ENCODE measurements at regions not wholly inside any gene's neighbourhood (a gene's known extent, or its start where the extent isn't known, plus 50 kb on each side); places are given as distances from the start of the nearest gene placed in this dataset.

DNA sequence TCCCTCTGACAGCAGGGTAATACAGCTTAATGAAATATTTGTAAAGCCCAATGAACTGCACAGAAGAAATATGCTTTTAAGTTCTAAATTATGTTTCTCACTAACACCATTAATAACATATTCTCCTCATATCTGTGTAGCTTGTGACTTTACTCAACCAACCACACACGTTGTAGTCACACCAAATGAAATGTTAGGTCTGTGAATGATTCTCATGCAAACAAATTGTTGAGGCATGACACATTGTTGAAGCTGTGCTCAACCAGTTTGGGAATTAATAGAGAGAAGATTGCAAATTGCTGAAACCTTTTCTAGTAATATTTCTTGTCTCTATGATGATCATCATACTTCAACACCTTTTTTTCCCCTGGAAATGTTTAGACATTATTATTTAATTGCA, 645.9 kb downstream of the PCDH7 start:
- H3K27me3 ChIP-seq (replicated peaks; ENCODE audit: insufficient read depth) = no peaks in the 10 kb centered on the region
- no peak overlapping the region for H3K27ac ChIP-seq
- intact Hi-C loops (cut with DNase I) = loop anchor here (10.0 kb wide), 1 partner anchor 651 kb away; no protein-coding TSS in a partner anchor
- no peak for DNase-seq (ENCODE audit: low spot score)
- no peak overlapping the region for H3K4me3 ChIP-seq
- no peaks in the 10 kb centered on the region for H3K36me3 ChIP-seq
- WGBS = 77% methylated on average over 1 of the region's 1 CpG
- no peaks in the 10 kb centered on the region for H3K9me3 ChIP-seq
- TF ChIP-seq, protein P1, sequence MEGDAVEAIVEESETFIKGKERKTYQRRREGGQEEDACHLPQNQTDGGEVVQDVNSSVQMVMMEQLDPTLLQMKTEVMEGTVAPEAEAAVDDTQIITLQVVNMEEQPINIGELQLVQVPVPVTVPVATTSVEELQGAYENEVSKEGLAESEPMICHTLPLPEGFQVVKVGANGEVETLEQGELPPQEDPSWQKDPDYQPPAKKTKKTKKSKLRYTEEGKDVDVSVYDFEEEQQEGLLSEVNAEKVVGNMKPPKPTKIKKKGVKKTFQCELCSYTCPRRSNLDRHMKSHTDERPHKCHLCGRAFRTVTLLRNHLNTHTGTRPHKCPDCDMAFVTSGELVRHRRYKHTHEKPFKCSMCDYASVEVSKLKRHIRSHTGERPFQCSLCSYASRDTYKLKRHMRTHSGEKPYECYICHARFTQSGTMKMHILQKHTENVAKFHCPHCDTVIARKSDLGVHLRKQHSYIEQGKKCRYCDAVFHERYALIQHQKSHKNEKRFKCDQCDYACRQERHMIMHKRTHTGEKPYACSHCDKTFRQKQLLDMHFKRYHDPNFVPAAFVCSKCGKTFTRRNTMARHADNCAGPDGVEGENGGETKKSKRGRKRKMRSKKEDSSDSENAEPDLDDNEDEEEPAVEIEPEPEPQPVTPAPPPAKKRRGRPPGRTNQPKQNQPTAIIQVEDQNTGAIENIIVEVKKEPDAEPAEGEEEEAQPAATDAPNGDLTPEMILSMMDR (IDR thresholded peaks at IDR 0.05) = no peak
- TF ChIP-seq POLR2AphosphoS5 (IDR thresholded peaks at IDR 0.05) (no peak), POLR2A (IDR thresholded peaks at IDR 0.05) (no peak)
- H3K4me1 ChIP-seq (replicated peaks) = no peaks in the 10 kb centered on the region

DNA sequence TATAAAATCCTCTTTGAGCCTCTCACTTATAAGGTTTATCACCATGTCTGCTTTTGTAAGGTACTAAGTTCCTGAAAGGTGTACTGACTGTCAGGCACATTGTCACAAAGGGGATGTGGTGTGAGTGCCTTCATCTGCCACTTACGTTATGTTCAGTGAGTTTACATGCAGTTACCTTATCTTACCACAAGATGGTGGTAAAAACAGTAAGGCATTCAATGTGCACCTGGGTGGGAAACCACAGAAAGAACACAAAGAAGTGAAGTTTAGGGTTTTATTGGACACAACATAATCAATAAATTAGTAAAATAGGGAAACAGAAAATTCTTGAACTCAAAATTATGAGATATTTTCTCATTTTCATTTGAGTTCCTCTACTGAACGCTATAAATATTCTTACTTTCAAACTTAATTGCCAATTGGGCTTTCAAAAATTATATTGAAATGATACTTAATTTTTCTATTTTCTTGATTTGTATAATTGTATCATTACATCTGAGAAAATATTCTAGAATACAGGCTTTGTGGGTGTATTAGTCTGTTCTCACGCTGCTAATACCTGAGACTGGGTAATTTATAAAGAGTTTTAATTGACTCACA, 650.8 kb downstream of the PCDH7 start:
- no peak overlapping the region for H3K4me3 ChIP-seq
- H3K27me3 ChIP-seq (replicated peaks; ENCODE audit: insufficient read depth) = no peaks in the 10 kb centered on the region
- intact Hi-C loops (cut with DNase I) = no loop called here
- H3K36me3 ChIP-seq = no peaks in the 10 kb centered on the region
- H3K4me1 ChIP-seq (replicated peaks) = no peaks in the 10 kb centered on the region
- peak; percentile 14 for DNase-seq (ENCODE audit: low spot score)
- no peak for TF ChIP-seq POLR2AphosphoS5 (IDR thresholded peaks at IDR 0.05)
- TF ChIP-seq, protein P1 (IDR thresholded peaks at IDR 0.05) = peak; percentile 44 to 83 (median 71)
- no peak overlapping the region for H3K27ac ChIP-seq
- 67% methylated on average over 3 of the region's 3 CpGs for WGBS
- no peaks in the 10 kb centered on the region for H3K9me3 ChIP-seq

DNA sequence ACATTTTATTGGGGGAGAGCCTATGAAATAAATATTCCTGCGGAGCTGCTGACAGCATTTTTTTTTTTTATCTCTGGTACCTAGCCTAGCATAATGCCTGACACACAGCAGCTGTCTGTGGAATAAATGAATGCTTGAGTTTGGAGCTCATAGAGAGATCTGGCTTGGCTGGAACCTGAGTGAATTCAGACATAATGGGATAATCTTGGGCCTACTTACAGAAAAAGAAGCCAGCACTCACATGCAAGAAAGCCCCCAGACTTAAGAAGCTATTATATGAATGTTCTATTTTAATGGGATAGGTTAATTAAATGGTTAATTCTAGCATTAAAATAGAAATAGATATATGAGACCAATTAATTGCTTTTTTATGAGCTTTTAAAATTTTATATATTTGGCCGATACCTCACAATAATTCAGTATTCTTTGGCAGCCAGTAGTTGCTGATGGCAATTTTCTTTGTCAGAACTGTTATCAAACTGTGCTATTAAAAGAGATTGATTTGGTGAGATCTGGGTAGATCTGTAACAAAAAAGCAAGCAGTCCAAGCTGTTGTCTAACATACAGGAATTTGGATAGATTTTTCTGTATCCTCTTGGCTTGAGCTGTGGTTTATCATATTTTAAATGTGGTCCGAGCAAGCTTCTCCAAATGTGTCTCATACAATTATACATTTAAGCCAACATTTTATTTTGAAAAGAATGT, 654.2 kb downstream of the PCDH7 start:
- Histone ChIP-seq H3K9me3 (no peaks in the 10 kb centered on the region), H3K27ac (no peak overlapping the region), H3K4me1 (replicated peaks) (no peaks in the 10 kb centered on the region), H3K4me3 (no peak overlapping the region), H3K27me3 (replicated peaks; ENCODE audit: insufficient read depth) (no peaks in the 10 kb centered on the region), H3K36me3 (no peaks in the 10 kb centered on the region)
- intact Hi-C loops (cut with DNase I) = no loop called here
- TF ChIP-seq, protein P1 (IDR thresholded peaks at IDR 0.05) = no peak
- TF ChIP-seq POLR2AphosphoS5 (IDR thresholded peaks at IDR 0.05) (no peak), POLR2A (IDR thresholded peaks at IDR 0.05) (no peak)
- no peak for DNase-seq (ENCODE audit: low spot score)
- WGBS = 49% methylated on average over 3 of the region's 3 CpGs

DNA sequence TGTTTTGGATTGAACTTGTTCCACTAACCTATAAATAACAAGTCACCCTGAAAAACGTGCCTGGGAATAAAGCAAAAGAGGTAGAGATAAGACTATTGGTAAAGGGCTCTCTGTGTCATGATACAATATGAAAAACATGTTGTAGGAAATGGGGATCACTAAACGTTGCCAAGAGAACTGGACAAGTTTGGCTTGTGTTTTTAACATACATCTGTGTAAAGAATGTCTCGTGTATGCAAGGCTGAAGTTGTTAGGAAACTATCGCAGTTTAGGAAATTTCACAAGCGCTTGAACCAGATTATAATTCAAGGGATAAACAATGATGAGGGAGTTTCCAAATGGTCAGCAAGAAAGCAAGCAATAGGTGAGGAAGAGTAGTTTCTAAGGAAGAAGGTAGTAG, 655.8 kb downstream of the PCDH7 start:
- Histone ChIP-seq H3K4me3 (no peak overlapping the region), H3K36me3 (no peaks in the 10 kb centered on the region), H3K27me3 (replicated peaks; ENCODE audit: insufficient read depth) (no peaks in the 10 kb centered on the region), H3K27ac (no peak overlapping the region), H3K9me3 (no peaks in the 10 kb centered on the region), H3K4me1 (replicated peaks) (no peaks in the 10 kb centered on the region)
- DNase-seq (ENCODE audit: low spot score) = no peak
- WGBS = 78% methylated on average over 5 of the region's 5 CpGs
- intact Hi-C loops (cut with DNase I) = no loop called here
- TF ChIP-seq, protein P1 (IDR thresholded peaks at IDR 0.05) = no peak
- no peak for TF ChIP-seq POLR2A (IDR thresholded peaks at IDR 0.05)
- no peak for TF ChIP-seq POLR2AphosphoS5 (IDR thresholded peaks at IDR 0.05)

DNA sequence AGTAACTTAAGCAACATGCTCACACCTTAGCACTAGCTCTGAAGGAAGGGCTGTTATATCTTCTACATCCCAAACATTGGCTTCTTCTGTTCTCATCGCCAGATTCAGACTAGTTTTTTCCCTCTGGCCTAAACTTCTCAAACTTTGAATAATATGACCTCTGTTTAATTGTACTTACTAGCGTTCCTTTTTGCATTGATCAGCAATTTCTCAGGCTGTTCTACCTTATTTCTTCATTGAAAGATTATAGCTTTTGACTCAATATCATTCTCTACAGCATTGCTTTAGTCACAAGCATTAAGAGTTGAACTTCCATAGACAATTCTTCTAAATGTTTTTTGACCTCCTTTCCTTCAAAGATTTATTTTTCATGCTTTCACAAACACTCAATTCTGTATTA, 659.2 kb downstream of the PCDH7 start:
- WGBS = 94% methylated on average over 2 of the region's 2 CpGs
- H3K36me3 ChIP-seq = no peaks in the 10 kb centered on the region
- no peak overlapping the region for H3K4me3 ChIP-seq
- DNase-seq (ENCODE audit: low spot score) = no peak
- no peaks in the 10 kb centered on the region for H3K4me1 ChIP-seq (replicated peaks)
- no peaks in the 10 kb centered on the region for H3K27me3 ChIP-seq (replicated peaks; ENCODE audit: insufficient read depth)
- intact Hi-C loops (cut with DNase I) = no loop called here
- no peak overlapping the region for H3K27ac ChIP-seq
- TF ChIP-seq, protein P1 (IDR thresholded peaks at IDR 0.05) = no peak
- no peak for TF ChIP-seq POLR2A (IDR thresholded peaks at IDR 0.05)
- TF ChIP-seq POLR2AphosphoS5 (IDR thresholded peaks at IDR 0.05) = no peak
- no peaks in the 10 kb centered on the region for H3K9me3 ChIP-seq
